ENCODE measurements at regions not wholly inside any gene's neighbourhood (a gene's known extent, or its start where the extent isn't known, plus 50 kb on each side); places are given as distances from the start of the nearest gene placed in this dataset.

DNA sequence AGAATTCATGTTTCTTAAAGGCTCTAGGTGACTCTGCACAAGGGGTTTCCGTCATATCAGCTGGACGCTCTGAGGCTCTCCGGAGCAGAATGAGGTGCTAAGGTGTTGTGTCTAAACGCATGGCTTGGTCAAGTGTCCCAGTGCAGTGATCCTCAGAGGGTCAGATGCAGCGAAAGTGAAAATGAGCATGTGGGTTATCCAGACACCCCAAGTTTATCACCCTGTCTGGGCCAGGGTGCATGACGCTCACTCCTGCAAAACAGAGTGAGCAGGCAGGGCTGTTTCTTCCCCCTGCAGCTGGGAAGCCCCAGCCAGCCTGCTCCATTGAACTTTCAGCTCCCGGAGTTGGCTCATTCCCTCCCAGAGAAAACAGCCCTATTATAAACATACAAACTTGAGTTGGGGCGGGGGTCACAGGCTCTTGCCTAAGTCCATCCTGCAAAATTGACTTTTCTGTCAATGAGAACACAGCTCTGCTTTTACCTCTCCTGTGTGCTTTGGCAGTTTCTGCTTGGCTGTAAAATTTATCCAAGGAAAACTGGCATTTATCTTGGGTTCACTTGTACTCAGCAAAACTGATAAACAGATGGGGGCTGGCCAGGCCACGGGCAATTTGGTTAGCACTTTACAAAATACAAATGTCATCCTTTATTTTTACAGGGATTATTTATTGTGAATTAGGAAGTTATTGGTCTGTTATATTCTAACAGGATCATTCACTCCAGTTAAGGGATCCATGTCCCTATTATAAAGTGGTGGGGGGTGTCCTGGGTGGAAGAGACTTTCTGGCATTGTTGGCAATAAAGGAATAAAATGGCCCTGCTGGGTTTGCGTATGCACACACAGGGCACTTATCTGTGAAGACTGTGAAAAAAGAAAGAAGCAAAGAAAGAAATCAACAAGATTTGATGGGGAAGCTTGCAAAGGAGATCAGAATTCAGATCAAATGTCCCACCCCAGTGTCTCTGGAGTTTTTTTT is 154.9 kb downstream of the FOXA2 start (continued):
- TF ChIP-seq JARID2 (CRISPR knock-in tag; IDR thresholded peaks at IDR 0.05; ENCODE audit: insufficient replicate concordance) (no peak), TRAFD1 (CRISPR knock-in tag; IDR thresholded peaks at IDR 0.05; ENCODE audit: borderline replicate concordance) (no peak; the same call in 1 of the 2 replicates), HMG20A (CRISPR knock-in tag; IDR thresholded peaks at IDR 0.05; ENCODE audit: borderline replicate concordance) (peak; percentile 87; the same call in 1 of the 2 replicates), ZNF567 (CRISPR knock-in tag; IDR thresholded peaks at IDR 0.05; ENCODE audit: borderline replicate concordance) (no peak), ZFP82 (CRISPR knock-in tag; IDR thresholded peaks at IDR 0.05; ENCODE audit: borderline replicate concordance) (no peak), RFX5 (IDR thresholded peaks at IDR 0.05; ENCODE audit: low read depth, low read length) (no peak), XRCC5 (optimal IDR thresholded peaks at IDR 0.05; ENCODE audit: low read length) (no peak), ZNF737 (CRISPR knock-in tag; IDR thresholded peaks at IDR 0.05; ENCODE audit: borderline replicate concordance) (0 out of 2 replicates have a peak, but pooled peaks have one; percentile 23), KDM6A (CRISPR knock-in tag; IDR thresholded peaks at IDR 0.05; ENCODE audit: low read depth) (peak; percentile 93), HOXD1 (CRISPR knock-in tag; IDR thresholded peaks at IDR 0.05) (peak; percentile 75; the same call in 1 of the 2 replicates), MBNL3 (CRISPR knock-in tag; conservative IDR thresholded peaks at IDR 0.05) (no peak), ZNF235 (CRISPR knock-in tag; IDR thresholded peaks at IDR 0.05; ENCODE audit: borderline replicate concordance) (no peak), HNRNPH1 (optimal IDR thresholded peaks at IDR 0.05; ENCODE audit: low read depth, low read length) (no peak)
- TF ChIP-seq, protein P1, sequence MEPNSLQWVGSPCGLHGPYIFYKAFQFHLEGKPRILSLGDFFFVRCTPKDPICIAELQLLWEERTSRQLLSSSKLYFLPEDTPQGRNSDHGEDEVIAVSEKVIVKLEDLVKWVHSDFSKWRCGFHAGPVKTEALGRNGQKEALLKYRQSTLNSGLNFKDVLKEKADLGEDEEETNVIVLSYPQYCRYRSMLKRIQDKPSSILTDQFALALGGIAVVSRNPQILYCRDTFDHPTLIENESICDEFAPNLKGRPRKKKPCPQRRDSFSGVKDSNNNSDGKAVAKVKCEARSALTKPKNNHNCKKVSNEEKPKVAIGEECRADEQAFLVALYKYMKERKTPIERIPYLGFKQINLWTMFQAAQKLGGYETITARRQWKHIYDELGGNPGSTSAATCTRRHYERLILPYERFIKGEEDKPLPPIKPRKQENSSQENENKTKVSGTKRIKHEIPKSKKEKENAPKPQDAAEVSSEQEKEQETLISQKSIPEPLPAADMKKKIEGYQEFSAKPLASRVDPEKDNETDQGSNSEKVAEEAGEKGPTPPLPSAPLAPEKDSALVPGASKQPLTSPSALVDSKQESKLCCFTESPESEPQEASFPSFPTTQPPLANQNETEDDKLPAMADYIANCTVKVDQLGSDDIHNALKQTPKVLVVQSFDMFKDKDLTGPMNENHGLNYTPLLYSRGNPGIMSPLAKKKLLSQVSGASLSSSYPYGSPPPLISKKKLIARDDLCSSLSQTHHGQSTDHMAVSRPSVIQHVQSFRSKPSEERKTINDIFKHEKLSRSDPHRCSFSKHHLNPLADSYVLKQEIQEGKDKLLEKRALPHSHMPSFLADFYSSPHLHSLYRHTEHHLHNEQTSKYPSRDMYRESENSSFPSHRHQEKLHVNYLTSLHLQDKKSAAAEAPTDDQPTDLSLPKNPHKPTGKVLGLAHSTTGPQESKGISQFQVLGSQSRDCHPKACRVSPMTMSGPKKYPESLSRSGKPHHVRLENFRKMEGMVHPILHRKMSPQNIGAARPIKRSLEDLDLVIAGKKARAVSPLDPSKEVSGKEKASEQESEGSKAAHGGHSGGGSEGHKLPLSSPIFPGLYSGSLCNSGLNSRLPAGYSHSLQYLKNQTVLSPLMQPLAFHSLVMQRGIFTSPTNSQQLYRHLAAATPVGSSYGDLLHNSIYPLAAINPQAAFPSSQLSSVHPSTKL (CRISPR knock-in tag; IDR thresholded peaks at IDR 0.05): peak; percentile 97
- TF ChIP-seq, protein P2, sequence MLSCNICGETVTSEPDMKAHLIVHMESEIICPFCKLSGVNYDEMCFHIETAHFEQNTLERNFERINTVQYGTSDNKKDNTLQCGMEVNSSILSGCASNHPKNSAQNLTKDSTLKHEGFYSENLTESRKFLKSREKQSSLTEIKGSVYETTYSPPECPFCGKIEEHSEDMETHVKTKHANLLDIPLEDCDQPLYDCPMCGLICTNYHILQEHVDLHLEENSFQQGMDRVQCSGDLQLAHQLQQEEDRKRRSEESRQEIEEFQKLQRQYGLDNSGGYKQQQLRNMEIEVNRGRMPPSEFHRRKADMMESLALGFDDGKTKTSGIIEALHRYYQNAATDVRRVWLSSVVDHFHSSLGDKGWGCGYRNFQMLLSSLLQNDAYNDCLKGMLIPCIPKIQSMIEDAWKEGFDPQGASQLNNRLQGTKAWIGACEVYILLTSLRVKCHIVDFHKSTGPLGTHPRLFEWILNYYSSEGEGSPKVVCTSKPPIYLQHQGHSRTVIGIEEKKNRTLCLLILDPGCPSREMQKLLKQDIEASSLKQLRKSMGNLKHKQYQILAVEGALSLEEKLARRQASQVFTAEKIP (CRISPR knock-in tag; IDR thresholded peaks at IDR 0.05; ENCODE audit: borderline replicate concordance): no peak
- TF ChIP-seq, protein P3, sequence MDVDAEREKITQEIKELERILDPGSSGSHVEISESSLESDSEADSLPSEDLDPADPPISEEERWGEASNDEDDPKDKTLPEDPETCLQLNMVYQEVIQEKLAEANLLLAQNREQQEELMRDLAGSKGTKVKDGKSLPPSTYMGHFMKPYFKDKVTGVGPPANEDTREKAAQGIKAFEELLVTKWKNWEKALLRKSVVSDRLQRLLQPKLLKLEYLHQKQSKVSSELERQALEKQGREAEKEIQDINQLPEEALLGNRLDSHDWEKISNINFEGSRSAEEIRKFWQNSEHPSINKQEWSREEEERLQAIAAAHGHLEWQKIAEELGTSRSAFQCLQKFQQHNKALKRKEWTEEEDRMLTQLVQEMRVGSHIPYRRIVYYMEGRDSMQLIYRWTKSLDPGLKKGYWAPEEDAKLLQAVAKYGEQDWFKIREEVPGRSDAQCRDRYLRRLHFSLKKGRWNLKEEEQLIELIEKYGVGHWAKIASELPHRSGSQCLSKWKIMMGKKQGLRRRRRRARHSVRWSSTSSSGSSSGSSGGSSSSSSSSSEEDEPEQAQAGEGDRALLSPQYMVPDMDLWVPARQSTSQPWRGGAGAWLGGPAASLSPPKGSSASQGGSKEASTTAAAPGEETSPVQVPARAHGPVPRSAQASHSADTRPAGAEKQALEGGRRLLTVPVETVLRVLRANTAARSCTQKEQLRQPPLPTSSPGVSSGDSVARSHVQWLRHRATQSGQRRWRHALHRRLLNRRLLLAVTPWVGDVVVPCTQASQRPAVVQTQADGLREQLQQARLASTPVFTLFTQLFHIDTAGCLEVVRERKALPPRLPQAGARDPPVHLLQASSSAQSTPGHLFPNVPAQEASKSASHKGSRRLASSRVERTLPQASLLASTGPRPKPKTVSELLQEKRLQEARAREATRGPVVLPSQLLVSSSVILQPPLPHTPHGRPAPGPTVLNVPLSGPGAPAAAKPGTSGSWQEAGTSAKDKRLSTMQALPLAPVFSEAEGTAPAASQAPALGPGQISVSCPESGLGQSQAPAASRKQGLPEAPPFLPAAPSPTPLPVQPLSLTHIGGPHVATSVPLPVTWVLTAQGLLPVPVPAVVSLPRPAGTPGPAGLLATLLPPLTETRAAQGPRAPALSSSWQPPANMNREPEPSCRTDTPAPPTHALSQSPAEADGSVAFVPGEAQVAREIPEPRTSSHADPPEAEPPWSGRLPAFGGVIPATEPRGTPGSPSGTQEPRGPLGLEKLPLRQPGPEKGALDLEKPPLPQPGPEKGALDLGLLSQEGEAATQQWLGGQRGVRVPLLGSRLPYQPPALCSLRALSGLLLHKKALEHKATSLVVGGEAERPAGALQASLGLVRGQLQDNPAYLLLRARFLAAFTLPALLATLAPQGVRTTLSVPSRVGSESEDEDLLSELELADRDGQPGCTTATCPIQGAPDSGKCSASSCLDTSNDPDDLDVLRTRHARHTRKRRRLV (CRISPR knock-in tag; IDR thresholded peaks at IDR 0.05): peak; percentile 87

All from HepG2 (cell line).